HG03575 (cell line): ENCODE measurements at regions not wholly inside any gene's neighbourhood (a gene's known extent, or its start where the extent isn't known, plus 50 kb on each side); places are given as distances from the start of the nearest gene placed in this dataset.

Source experiments
- ATAC-seq: cut with Tn5 transposase; IDR thresholded peaks from one replicate; pipeline ENCODE4 v1.9.1; 2021; ENCODE audit not compliant: unreplicated experiment, insufficient number of reproducible peaks, low FRiP score; ENCODE audit errors: extremely low read depth

DNA sequence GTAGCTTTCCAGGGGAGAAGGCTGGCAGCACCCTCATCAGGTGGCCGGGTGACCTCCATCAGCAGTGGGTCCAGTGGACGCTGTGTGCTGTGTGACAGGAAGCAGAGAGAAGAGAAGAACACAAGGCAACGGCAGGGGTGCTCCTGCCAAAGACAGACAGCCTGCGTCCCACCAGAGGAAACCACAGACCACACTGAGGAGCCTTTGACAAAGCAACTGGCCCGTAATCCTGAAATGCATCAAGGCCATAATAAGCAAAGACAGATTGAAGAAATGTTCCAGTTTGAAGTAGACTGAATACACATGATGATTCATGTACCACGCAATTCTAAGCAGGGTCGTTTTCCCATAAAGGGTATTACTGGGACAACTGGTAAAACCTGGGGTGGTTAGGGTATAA is 172.4 kb downstream of the FBXO15 start:
- ATAC-seq = no peak

DNA sequence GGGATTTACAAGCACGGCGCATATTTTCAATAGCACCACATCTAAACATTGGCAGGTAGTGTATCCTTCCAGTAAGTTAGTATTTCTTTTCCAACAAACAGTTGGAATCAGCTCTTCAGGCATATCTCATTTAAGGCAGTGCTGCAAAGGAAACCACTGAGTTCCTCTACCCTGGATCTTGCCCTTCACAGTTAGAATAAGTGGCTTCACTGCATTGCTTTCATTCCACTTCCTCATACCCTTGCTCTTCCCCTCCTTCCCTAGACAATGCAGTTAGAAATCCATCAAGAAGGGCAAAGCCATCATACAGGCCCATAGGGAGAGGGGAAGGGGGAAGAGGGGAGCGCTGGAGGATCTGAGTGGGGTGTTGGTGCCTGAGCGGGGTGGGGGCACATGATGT is 173.7 kb downstream of the FBXO15 start:
- ATAC-seq = no peak

GRCh38 chr18:73966954-73967353 is 180.7 kb downstream of the FBXO15 start:
- ATAC-seq = no peak

DNA sequence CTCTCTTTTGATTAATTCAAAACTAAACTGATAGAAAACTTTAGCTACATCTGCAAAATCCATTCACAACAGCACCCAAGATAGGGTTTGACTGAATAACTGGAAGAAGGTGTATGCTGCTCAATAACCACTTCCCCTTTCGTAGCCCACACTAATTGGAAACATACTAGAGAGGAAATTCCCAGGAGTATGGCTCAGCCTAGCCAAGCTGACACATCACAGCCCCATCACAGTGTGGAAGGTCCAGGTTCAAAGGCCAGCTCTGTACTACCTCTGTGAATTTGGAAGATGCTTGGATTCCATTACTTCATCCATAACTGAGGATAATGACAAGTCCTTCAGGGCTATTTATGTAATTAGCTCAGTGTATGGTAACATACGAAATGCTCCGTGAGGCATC is 185.4 kb downstream of the FBXO15 start:
- no peak for ATAC-seq

DNA sequence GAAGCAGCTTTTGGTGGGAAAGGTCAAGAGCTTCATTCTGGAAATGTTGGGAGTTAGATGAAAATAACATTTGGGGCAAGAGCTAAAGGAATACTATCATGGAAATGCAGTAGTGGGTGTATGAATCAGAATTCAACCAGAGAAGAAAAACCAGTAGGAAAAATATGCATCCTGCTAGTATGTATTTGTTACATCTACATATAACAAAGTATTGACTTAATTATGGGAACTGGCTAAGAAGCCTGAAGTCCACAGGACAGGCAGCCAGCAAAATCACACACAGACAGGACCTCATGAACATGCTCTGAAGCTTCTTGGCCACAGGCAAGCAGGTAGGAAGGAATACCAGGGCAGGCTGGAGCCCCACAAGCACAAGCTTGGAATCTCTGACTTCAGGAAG is 185.8 kb downstream of the FBXO15 start:
- no peak for ATAC-seq

- no peak for ATAC-seq
Measured at GRCh38 chr18:73959352-73959751, 188.3 kb downstream of the FBXO15 start.

DNA sequence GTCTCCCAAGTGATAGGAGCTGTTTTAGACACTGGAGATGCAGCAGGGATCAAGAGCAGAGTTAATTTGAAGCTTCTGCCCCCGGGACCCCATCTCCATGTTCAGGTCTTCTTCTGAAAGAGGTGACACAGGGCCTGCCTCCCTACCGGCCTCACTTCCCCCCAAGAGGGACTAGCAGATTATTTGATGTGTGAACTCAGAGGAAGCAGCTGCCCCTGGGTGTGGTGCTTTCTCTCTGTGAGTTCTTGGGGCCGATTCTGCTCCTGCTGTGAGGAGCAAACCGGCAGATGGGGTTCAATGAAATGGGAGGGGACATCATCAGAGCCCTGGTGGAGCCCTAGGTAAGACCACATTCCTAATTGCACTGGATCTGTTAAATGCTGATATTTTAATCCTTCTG is 193.4 kb downstream of the FBXO15 start:
- no peak for ATAC-seq

- ATAC-seq = no peak
Measured at GRCh38 chr18:73952296-73952946, 195.2 kb downstream of the FBXO15 start.

DNA sequence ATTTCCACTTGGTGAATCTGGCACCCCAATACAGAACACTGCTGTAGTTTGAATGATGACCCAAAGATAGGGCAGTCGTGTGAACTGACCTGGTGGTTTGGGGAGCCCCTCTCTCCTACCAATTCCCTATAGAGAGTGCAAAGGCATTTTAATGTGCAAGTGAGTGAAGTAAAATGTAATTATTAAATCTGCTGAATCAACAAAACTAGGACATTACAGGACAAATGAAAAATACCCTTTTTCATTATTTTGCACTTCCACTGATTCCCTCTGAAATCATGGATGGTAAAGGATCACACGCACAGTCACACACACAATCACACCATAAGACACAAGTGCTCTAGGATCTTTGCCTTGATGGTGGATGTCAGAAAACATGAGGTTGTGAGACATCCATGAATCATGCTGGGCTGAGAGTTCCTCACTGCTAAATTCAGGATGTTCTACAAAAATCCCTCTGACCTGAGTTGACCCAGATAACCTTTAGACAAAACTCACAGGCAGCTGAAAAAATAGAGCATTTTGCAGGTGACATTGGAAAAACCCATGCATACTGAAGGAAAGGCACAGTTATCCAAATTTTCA is 197.4 kb downstream of the FBXO15 start:
- no peak for ATAC-seq

GRCh38 chr18:73948497-73948896 is 199.1 kb downstream of the FBXO15 start:
- no peak for ATAC-seq

DNA sequence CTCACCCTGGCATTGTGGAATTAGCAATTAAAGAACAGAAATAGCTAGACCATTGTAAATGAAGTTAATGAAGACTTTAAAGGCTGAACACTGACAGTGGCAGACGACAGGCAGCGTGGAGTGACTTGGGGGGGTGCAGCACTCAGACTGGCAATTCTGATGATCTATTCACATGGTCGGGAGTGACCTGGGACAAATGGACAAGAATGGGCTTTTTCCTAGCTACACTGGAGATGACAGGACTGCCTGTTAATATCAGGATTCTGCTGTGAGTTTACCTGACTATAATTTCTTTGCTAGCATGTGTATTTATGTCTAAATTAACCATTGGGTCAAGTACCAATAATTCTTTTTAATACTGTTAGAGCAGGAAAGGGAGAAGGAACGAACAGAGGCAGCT is 199.6 kb downstream of the FBXO15 start:
- no peak for ATAC-seq

DNA sequence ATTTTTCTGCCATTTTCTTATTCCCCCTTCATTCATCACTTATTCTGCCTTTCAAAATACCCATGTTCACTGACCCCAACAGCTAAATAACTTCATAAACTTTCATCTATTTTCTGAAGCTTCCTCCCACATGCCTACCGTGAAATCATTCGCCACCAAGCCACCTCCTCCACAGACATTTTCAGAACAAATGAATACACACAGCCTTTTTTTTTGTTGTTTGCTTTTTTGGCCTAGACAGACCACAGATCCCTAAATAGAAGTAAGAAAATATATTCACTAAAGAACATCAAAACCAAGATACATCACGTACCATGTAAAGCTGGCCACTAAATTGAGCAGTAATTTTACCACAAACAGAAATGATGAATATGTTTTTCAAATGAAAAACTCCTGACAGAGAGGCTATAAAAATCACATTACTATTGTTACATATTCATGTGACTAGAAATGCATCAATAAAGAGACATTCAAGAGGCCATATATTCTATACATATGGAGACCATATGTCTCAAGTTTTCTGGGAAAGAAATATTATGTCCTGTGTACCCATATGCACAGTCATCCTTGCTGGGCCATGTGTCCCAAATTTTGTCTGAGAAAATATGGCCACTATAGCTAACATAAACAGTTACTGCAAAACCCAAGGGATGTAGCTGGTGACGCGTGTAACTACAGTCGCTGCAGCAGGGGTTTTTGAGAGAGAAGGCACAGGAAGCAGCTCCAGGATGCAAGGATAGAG is 200.3 kb downstream of the FBXO15 start:
- ATAC-seq = no peak

DNA sequence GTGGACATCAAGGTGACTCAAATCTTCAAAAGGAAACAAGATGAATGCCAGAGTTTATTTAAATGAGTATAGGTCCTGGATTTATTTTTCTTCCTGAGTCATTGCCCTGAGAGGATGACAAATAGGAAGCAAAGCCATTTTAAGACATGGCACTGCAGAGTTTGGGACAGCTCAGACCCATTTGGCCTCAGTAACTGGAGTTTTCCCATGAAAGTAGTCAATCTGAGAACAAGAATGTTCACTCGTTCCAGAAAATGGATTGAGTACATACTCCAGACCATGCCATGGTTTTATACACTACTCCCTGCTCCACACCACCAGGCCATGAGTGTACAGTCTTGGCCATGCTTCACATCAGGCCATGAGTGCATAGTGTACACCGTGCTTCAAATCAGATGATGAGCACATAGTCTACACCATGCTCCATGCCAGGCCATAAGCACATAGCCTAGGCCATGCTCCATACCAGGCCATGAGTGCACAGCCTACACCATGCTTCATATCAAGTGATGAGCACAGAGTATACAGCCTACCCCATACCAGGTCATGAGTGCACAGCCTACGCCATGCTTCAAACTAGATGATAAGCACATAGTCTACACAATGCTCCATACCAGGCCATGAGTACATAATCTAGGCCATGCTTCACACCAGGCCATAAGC is 202.4 kb downstream of the FBXO15 start:
- ATAC-seq = no peak

DNA sequence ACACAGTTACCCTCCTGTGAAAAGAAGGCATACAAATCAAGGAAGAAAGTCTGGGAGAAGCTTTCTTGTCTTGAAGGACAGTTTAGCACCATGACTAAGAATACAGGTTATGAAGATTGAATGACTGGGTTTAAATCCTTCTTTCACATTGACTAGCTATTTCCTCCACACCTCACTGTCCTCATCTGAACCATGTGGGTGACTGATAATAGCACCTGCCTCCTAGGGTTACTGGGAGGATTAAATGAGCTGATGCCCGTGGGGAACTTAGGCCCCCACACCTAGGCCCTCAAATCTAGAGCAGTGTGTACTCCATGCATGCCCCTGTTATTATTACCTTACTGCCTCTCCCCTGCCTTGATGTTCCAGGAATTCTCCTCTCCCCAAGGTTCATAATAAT is 202.9 kb downstream of the FBXO15 start:
- no peak for ATAC-seq

- ATAC-seq = no peak
Measured at GRCh38 chr18:73943763-73944162, 203.9 kb downstream of the FBXO15 start.

DNA sequence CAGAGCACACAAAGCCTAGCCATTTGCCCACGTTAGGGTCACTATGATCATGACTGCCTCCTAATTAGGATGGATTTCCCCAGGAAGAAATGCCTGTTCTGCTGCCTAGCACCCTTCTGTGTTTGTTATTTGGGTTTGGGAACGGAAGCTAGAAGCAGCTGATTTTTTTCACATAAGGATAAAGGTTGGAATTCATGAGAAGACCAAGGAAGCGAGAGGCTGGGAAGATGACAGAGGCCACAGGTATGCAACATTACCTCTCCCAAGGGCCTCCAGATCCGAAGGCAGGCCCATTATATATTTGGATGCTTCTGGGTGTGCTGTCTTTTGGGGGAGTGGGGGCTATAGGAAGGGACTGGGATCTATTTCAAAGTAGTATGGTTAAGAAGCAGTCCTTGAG is 204.7 kb downstream of the FBXO15 start:
- no peak for ATAC-seq

- no peak for ATAC-seq
Measured at GRCh38 chr18:73942081-73942625, 205.5 kb downstream of the FBXO15 start.

DNA sequence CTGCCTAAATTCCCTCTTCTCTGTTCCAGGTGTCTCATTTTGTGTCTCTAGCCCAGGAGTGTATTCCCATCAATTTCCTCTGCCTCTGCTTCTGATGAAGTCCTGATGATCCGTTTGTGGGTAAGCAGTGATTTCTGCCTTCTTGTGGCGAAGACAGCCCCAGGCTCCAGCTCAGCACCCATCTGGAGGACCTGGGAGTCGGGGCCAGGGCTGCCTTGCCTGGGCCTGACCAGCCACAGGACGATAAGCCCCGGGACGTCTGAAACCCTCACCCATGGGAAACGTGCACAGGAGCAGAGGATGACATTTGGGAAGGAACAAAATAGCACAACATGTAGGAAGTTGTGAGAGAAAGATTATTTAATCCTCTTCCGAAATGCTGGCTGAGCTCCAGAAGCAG is 206.9 kb downstream of the FBXO15 start:
- no peak for ATAC-seq

GRCh38 chr18:73939391-73939790 is 208.2 kb downstream of the FBXO15 start:
- no peak for ATAC-seq

GRCh38 chr18:73933685-73934084 is 213.9 kb downstream of the FBXO15 start:
- ATAC-seq = no peak
